T-helper 2 cell treated with Interferon-gamma antibody and Interleukin-4, amounts not matched to agents 100 ng/mL and 5 ng/mL, for 36 hours (primary cell): ENCODE measurements at regions not wholly inside any gene's neighbourhood (a gene's known extent, or its start where the extent isn't known, plus 50 kb on each side); places are given as distances from the start of the nearest gene placed in this dataset.
"Not testable (repeated sequence)": the region's sequence is repeated elsewhere in the genome, so short reads cannot be mapped to it uniquely, and the experiment has no call there.

ENCODE experiments used
- intact Hi-C: fragments of 100-400 bp; cut with micrococcal nuclease; formaldehyde crosslinking; loops from one replicate; pipeline ENCODE4 v1.15.1; 2023

GRCh38 chr15:66864086-66864830, 162.2 kb downstream of the SMAD6 start:
- intact Hi-C loops: no loop called here

DNA sequence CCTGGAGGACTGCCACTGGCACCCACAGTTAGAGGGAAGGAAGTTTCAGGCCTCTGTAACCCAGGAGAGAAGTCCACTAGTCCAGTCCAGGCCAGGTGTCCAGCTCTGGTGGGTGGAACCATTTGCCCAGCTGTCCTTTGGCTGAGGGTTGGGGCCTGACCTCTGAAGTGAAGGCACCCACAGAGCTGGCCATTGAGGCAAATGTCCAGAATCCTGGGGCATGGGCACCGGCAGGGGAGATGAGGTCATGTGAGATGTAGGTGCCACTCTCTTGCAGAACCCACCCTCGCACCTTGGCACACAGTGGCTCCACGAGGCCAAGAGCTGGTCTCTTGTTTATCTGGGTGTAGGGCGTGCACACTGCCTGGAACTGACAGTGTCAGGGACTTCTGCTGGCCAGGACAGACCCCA, 162.8 kb downstream of the SMAD6 start:
- intact Hi-C loops: no loop called here

- intact Hi-C loops: no loop called here
Observed at GRCh38 chr15:66865622-66866611, 163.9 kb downstream of the SMAD6 start.

DNA sequence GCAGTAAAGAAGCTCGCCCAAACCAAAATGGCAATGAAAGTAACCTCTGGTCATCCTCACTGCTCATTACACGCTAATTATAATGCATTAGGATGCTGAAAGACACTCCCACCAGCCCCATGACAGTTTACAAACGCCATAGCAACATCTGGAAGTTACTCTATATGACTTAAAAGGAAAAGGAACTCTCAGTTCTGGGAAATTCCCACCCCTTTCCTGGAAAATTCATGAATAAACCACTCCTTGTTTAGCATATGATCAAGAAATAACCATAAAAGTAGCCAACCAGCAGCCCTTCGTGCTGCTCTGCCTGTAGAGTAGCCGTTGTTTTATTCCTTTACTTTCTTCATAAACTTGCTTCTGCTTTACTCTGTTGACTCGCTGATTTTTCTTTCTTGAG, 164.6 kb downstream of the SMAD6 start:
- intact Hi-C loops: no loop called here

DNA sequence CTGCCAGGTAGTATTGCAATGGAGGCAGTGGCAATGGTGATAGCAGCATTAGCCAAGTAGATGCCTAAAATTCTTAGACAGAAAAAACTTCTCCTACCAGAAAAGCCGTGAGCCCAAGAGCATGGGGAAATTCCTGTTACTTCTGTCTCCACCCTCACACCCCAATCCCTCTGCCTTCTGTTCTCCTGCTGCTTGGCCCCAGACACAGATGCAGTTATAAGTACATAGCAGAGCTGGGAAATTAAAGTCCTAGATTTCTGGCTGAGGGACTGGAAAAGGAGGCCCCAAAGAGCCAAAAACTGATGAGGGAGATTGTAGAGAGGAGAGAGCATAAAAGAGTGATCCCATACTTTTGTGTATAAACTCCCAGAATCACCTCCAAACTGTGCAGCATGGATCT, 166.9 kb downstream of the SMAD6 start:
- intact Hi-C loops: no loop called here

- intact Hi-C loops: no loop called here
Observed at GRCh38 chr15:66870880-66871388, 168.9 kb downstream of the SMAD6 start.

DNA sequence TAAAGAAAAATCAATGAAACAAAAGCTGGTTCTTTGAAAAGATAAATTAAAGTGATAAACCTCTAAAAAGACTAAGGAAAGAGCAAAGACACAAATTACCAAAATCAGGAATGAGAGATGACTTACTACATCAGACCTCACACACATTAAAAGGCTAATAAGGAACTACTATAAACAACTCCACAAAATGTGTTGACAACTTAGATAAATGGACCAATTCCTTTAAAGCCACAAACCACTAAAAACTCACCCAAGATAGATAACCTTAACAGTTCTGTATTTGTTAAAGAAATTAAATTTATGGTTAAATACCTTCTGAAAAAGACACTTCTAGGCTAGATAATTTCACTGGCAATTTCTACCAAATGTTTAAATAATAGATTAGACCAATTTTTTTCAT, 170.4 kb downstream of the SMAD6 start:
- intact Hi-C loops: no loop called here

GRCh38 chr15:66873331-66873730, 171.3 kb downstream of the SMAD6 start:
- intact Hi-C loops: not testable (repeated sequence)

- intact Hi-C loops: no loop called here
Observed at GRCh38 chr15:66873856-66874255, 171.8 kb downstream of the SMAD6 start.

- intact Hi-C loops: no loop called here
Observed at GRCh38 chr15:66875588-66876420, 173.8 kb downstream of the SMAD6 start.

DNA sequence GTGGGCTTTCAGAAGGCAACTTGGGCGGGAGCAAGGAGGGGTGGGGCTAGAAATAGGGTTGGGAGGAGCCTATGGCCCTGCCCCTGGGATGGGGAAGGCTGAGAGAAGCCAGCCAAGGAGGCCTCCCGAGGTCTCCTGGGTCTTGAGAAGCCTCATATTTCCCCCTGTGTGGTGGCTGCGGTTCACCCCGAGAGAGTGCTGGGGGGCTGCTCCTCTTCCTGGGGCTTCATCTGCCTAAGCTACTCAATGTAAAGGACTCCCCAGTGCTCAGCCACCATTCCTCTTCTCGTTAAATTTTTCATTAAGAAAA, 174.3 kb downstream of the SMAD6 start:
- intact Hi-C loops: no loop called here

GRCh38 chr15:66876731-66877476, 174.9 kb downstream of the SMAD6 start:
- intact Hi-C loops: no loop called here

DNA sequence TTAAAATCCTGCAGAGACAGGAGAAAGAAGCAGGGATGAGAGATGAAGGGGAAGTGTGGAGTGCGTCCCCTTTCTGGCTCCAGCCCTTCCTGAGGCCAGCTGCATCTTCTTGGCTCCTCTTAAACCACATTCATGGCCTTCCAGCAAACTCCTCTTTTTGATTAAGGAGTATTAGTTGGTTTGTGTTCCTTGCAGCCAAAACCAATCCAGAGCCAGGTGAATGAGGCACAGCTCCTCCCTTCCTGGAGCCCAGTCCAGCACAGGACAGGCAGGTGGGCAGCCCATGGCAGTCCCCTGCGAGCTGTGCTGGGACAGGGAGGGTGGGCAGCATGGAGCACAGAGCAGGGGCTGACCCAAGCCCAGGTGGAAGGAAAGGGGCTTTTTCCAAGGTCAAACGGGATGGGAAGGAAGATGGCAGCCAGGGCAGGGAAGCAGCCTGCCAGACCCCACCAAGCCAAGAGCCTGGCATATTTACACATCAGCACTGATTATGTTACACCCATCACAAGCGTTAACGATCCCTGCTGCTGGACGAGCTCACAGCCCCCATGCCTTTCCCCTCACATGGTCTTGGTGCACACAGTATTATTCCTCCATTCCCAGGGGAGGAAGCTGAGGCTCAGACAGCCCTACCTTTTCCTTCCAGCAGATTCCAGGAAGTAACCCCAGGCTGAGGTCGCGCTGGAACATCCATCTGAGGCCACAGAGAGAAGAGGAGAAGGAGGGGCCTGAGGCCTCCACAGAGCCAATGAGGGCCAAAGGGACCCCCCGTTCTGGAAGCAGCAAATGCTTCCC, 175.6 kb downstream of the SMAD6 start:
- intact Hi-C loops: no loop called here

GRCh38 chr15:66878761-66879160, 176.7 kb downstream of the SMAD6 start:
- intact Hi-C loops: no loop called here

- intact Hi-C loops: no loop called here
Observed at GRCh38 chr15:66879531-66880368, 177.7 kb downstream of the SMAD6 start.

GRCh38 chr15:66880380-66881155, 178.5 kb downstream of the SMAD6 start:
- intact Hi-C loops: no loop called here

DNA sequence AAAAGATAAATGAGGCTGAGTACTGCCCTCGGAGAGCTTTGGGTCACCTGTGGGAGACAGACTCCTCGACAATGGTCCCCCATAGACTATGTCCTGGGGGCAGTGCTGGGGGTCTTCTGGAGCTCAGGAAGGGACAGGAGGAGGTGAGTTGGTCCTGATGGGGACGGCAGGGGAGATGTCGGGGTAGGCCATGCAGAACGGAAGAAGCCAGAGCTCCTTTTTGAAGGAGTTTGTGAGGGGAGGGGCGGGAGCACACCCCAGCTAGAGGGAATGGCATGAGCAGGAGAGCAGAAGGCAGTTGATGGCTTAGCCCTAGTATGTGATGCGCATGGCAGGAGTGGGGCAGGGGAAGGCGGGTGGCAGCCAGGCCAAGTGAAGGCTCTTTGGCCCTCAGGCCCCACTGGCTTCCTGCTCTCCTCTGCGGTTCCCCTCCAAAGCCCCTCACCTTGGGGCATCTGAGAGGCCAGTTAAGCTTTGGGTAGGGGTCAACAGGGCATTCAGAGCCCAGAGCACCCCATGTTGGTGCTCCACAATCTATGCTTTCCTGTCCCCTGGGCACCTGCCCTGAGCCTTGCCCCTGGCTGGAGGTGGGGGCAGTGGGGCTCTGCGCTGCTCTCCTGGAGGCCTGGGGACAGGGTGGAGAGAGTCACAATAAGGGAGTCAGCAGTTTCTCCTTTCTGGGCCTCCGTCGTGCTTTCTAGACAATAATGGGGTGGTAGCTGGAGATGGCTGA, 179.3 kb downstream of the SMAD6 start:
- intact Hi-C loops: no loop called here
